Astrocyte (in vitro differentiated cells and primary cell): ENCODE measurements at regions not wholly inside any gene's neighbourhood (a gene's known extent, or its start where the extent isn't known, plus 50 kb on each side); places are given as distances from the start of the nearest gene placed in this dataset.

Experiments
- CTCF ChIP-seq: IDR thresholded peaks from 2 replicates; pipeline ENCODE4 v1.5.1; 2011; ENCODE audit warnings: low read depth, mild to moderate bottlenecking, inconsistent platforms, low read length, moderate library complexity; ENCODE audit not compliant: insufficient read depth
- EZH2 ChIP-seq: IDR thresholded peaks from 2 replicates; pipeline ENCODE4 v1.6.1; 2012; ENCODE audit warnings: mild to moderate bottlenecking, low read length, inconsistent platforms; ENCODE audit not compliant: insufficient read depth

- TF ChIP-seq CTCF = no peak
- TF ChIP-seq EZH2 = no peak
Measured at GRCh38 chr10:131554821-131555220, 243.3 kb upstream of the TCERG1L start.
